Stimulated activated naive CD8-positive, alpha-beta T cell treated with anti-CD3 and anti-CD28 coated beads, Interleukin-15, Interleukin-2, amounts not matched to agents 100 U/mL and 50 U/mL, for 24 hours (primary cell): ENCODE measurements at regions not wholly inside any gene's neighbourhood (a gene's known extent, or its start where the extent isn't known, plus 50 kb on each side); places are given as distances from the start of the nearest gene placed in this dataset.

Source experiments
- ATAC-seq: fragments of 150-1000 bp; cut with Tn5 transposase; one replicate; pipeline ENCODE4 v1.10.0; 2021
- DNase-seq: peaks from one replicate; pipeline ENCODE4 v3.0.0; 2021

GRCh38 chr11:116148056-116148455 is 624.7 kb downstream of the BUD13 start:
- DNase-seq (no peak), ATAC-seq (no peak)

- ATAC-seq = no peak
These were observed 627.5 kb downstream of the BUD13 start for GRCh38 chr11:116145187-116145865.

GRCh38 chr11:116144387-116144958 is 628.3 kb downstream of the BUD13 start:
- DNase-seq = no peak
- no peak for ATAC-seq

More at GRCh38 chr11:116145187-116145865, 627.5 kb downstream of the BUD13 start:
- no peak for DNase-seq

- ATAC-seq (no peak), DNase-seq (no peak)
These were observed 634.1 kb upstream of the CADM1 start for GRCh38 chr11:116138280-116138679.

GRCh38 chr11:116137753-116138152 is 633.5 kb upstream of the CADM1 start:
- DNase-seq = no peak
- ATAC-seq = no peak

GRCh38 chr11:116136987-116137674 is 632.9 kb upstream of the CADM1 start:
- no peak for DNase-seq
- ATAC-seq = no peak

GRCh38 chr11:116135891-116136290 is 631.7 kb upstream of the CADM1 start:
- ATAC-seq (no peak), DNase-seq (no peak)

- ATAC-seq (no peak), DNase-seq (no peak)
These were observed 630.2 kb upstream of the CADM1 start for GRCh38 chr11:116134450-116134849.

GRCh38 chr11:116132273-116132978 is 628.2 kb upstream of the CADM1 start:
- ATAC-seq (no peak), DNase-seq (no peak)

GRCh38 chr11:116130122-116130521 is 625.9 kb upstream of the CADM1 start:
- DNase-seq (no peak), ATAC-seq (no peak)

- ATAC-seq = no peak
These were observed 625.2 kb upstream of the CADM1 start for GRCh38 chr11:116129456-116129855.

GRCh38 chr11:116126562-116126961 is 622.3 kb upstream of the CADM1 start:
- DNase-seq = no peak
- no peak for ATAC-seq

More at GRCh38 chr11:116129456-116129855, 625.2 kb upstream of the CADM1 start:
- no peak for DNase-seq

GRCh38 chr11:116124922-116125714 is 620.9 kb upstream of the CADM1 start:
- ATAC-seq = no peak
- no peak for DNase-seq

- ATAC-seq (no peak), DNase-seq (no peak)
These were observed 619.5 kb upstream of the CADM1 start for GRCh38 chr11:116123739-116124138.

GRCh38 chr11:116122697-116123472 is 618.7 kb upstream of the CADM1 start:
- ATAC-seq = no peak
- DNase-seq = no peak

GRCh38 chr11:116119158-116119557 is 614.9 kb upstream of the CADM1 start:
- DNase-seq = no peak

GRCh38 chr11:116118138-116118470 is 613.9 kb upstream of the CADM1 start:
- DNase-seq = no peak
- no peak for ATAC-seq

More at GRCh38 chr11:116119158-116119557, 614.9 kb upstream of the CADM1 start:
- ATAC-seq = no peak

GRCh38 chr11:116117331-116118137 is 613.3 kb upstream of the CADM1 start:
- DNase-seq = no peak
- no peak for ATAC-seq

GRCh38 chr11:116115801-116116200 is 611.6 kb upstream of the CADM1 start:
- DNase-seq (no peak), ATAC-seq (no peak)

GRCh38 chr11:116114198-116114651 is 610.0 kb upstream of the CADM1 start:
- no peak for DNase-seq
- no peak for ATAC-seq
